ENCODE measurements at regions not wholly inside any gene's neighbourhood (a gene's known extent, or its start where the extent isn't known, plus 50 kb on each side); places are given as distances from the start of the nearest gene placed in this dataset.
"Not testable (repeated sequence)": the region's sequence is repeated elsewhere in the genome, so short reads cannot be mapped to it uniquely, and the experiment has no call there.

GRCh38 chr1:94362466-94363058 lies 55.6 kb upstream of the ABCD3 start:
- no peak for DNase-seq

- no peak for DNase-seq
Observed at GRCh38 chr1:94358630-94359599, 59.3 kb upstream of the ABCD3 start.

GRCh38 chr1:94357661-94358060 lies 60.5 kb upstream of the ABCD3 start:
- no peak for DNase-seq

GRCh38 chr1:94355485-94355980 lies 62.7 kb upstream of the ABCD3 start:
- no peak for DNase-seq

GRCh38 chr1:94351481-94351880 lies 66.7 kb upstream of the ABCD3 start:
- DNase-seq = no peak

- DNase-seq = no peak
Observed at GRCh38 chr1:94350350-94350924, 67.8 kb upstream of the ABCD3 start.

GRCh38 chr1:94349853-94350252 lies 68.3 kb upstream of the ABCD3 start:
- no peak for DNase-seq

- not testable (repeated sequence) for DNase-seq
Observed at GRCh38 chr1:94348386-94348785, 69.8 kb upstream of the ABCD3 start.

GRCh38 chr1:94345148-94345721 lies 73.0 kb upstream of the ABCD3 start:
- DNase-seq = no peak

- DNase-seq = no peak
Observed at GRCh38 chr1:94342416-94342815, 75.8 kb upstream of the ABCD3 start.

GRCh38 chr1:94339206-94339927 lies 78.8 kb upstream of the ABCD3 start:
- no peak for DNase-seq

GRCh38 chr1:94336991-94337390 lies 81.2 kb upstream of the ABCD3 start:
- DNase-seq = no peak

- DNase-seq = peak; percentile 50
Observed at GRCh38 chr1:94335950-94336349, 82.2 kb upstream of the ABCD3 start.

- no peak for DNase-seq
Observed at GRCh38 chr1:94335447-94335846, 82.7 kb upstream of the ABCD3 start.

- DNase-seq = no peak
Observed at GRCh38 chr1:94334764-94335163, 83.4 kb upstream of the ABCD3 start.

GRCh38 chr1:94332952-94333351 lies 85.2 kb upstream of the ABCD3 start:
- DNase-seq = no peak

- no peak for DNase-seq
Observed at GRCh38 chr1:94332516-94332915, 85.7 kb upstream of the ABCD3 start.

- no peak for DNase-seq
Observed at GRCh38 chr1:94329986-94330385, 88.2 kb upstream of the ABCD3 start.

- no peak for DNase-seq
Observed at GRCh38 chr1:94329276-94329675, 88.9 kb upstream of the ABCD3 start.

- DNase-seq = no peak
Observed at GRCh38 chr1:94327001-94327690, 89.8 kb upstream of the ARHGAP29 start.

GRCh38 chr1:94326329-94326728 lies 88.9 kb upstream of the ARHGAP29 start:
- DNase-seq = no peak

Measured in NCI-H526 treated with DMSO at 0.1 percent for 48 hours (cell line).